ENCODE measurements at regions not wholly inside any gene's neighbourhood (a gene's known extent, or its start where the extent isn't known, plus 50 kb on each side); places are given as distances from the start of the nearest gene placed in this dataset.

DNA sequence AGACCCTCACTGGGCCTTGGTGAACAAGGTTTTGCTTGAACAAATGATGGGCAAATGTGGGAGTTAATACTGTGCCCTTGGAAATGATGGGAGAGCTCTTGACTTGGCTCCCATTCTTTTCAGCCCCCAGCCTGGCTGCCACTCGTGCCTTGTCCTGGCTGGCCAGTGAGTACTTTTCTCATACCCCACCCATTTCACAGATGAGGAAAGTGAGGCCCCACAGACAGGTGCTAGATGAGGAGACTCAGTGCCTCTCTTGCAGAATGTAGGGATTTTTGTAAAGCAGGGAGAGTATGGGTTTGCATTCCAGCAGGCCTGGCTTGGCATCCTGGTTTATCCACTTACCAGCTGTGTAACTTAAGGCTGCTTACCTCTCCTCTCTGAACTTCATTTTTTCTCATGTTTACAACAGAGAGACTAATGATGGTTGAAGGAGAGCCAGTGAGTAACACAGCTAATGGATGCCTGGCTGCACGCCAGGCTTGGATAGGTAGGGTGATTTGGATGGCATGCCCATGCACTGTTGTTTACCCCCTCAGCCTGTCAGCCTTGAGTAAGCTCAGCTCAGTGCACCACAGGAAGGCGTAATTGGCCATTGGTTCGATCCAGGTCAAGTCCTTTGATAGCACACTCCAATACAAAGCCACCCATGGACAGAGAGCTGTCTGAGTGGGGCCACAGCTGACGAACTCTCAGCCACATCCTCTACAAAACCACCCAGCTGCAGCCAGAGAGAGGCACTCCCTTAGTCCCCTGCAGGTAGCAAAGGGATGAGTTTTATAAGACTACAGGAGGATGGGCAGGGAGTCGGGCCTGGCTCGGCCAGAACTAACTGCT is 436.8 kb downstream of the RPS24 start:
- no peak for TF ChIP-seq EZH2 (IDR thresholded peaks at IDR 0.05; ENCODE audit: borderline replicate concordance, low read length)
- TF ChIP-seq, protein P1, sequence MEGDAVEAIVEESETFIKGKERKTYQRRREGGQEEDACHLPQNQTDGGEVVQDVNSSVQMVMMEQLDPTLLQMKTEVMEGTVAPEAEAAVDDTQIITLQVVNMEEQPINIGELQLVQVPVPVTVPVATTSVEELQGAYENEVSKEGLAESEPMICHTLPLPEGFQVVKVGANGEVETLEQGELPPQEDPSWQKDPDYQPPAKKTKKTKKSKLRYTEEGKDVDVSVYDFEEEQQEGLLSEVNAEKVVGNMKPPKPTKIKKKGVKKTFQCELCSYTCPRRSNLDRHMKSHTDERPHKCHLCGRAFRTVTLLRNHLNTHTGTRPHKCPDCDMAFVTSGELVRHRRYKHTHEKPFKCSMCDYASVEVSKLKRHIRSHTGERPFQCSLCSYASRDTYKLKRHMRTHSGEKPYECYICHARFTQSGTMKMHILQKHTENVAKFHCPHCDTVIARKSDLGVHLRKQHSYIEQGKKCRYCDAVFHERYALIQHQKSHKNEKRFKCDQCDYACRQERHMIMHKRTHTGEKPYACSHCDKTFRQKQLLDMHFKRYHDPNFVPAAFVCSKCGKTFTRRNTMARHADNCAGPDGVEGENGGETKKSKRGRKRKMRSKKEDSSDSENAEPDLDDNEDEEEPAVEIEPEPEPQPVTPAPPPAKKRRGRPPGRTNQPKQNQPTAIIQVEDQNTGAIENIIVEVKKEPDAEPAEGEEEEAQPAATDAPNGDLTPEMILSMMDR (IDR thresholded peaks at IDR 0.05; ENCODE audit: low read length) = no peak
